HUES48 (cell line): ENCODE measurements at regions not wholly inside any gene's neighbourhood (a gene's known extent, or its start where the extent isn't known, plus 50 kb on each side); places are given as distances from the start of the nearest gene placed in this dataset.

Experiments
- H3K27ac ChIP-seq: one replicate; pipeline ENCODE4 v1.7.0; 2013; ENCODE audit warnings: low read depth, low read length, inconsistent platforms
- H3K27me3 ChIP-seq: 2 replicates; pipeline ENCODE4 v1.6.1; 2013; ENCODE audit warnings: mild to moderate bottlenecking, low read length; ENCODE audit not compliant: control insufficient read depth, insufficient read depth
- H3K36me3 ChIP-seq: 2 replicates; pipeline ENCODE4 v1.6.1; 2013; ENCODE audit warnings: low read length; ENCODE audit not compliant: control insufficient read depth, insufficient read depth
- H3K4me1 ChIP-seq: 2 replicates; pipeline ENCODE4 v1.6.1; 2013; ENCODE audit warnings: mild to moderate bottlenecking, low read length; ENCODE audit not compliant: control insufficient read depth, insufficient read depth
- H3K4me3 ChIP-seq: 2 replicates; pipeline ENCODE4 v1.5.1; 2013; ENCODE audit warnings: mild to moderate bottlenecking, low read depth, low read length
- H3K9ac ChIP-seq: 2 replicates; pipeline ENCODE4 v1.6.1; 2013; ENCODE audit warnings: mild to moderate bottlenecking, low read depth, low read length, moderate library complexity
- H3K9me3 ChIP-seq: 2 replicates; pipeline ENCODE4 v1.6.1; 2013; ENCODE audit warnings: low read length; ENCODE audit not compliant: control insufficient read depth, insufficient read depth

GRCh38 chr10:129184196-129184595, 282.8 kb upstream of the MGMT start:
- Histone ChIP-seq H3K9me3 (0 out of 2 replicates have a peak, but pooled peaks cover 6% of the 10 kb centered on the region), H3K4me3 (no peak overlapping the region), H3K4me1 (no peaks in the 10 kb centered on the region), H3K27ac (no peak overlapping the region), H3K27me3 (no peaks in the 10 kb centered on the region), H3K36me3 (no peaks in the 10 kb centered on the region), H3K9ac (no peak overlapping the region)

GRCh38 chr10:129187331-129187730, 279.7 kb upstream of the MGMT start:
- Histone ChIP-seq H3K9ac (no peak overlapping the region), H3K27me3 (no peaks in the 10 kb centered on the region), H3K9me3 (0 out of 2 replicates have a peak, but pooled peaks cover 6% of the 10 kb centered on the region), H3K4me3 (no peak overlapping the region), H3K36me3 (no peaks in the 10 kb centered on the region), H3K27ac (no peak overlapping the region), H3K4me1 (no peaks in the 10 kb centered on the region)

- H3K9me3 ChIP-seq: 0 out of 2 replicates have a peak, but pooled peaks cover 6% of the 10 kb centered on the region
- H3K36me3 ChIP-seq: no peaks in the 10 kb centered on the region
- no peak overlapping the region for H3K9ac ChIP-seq
- H3K27me3 ChIP-seq: no peaks in the 10 kb centered on the region
- no peak overlapping the region for H3K27ac ChIP-seq
- H3K4me3 ChIP-seq: no peak overlapping the region
- H3K4me1 ChIP-seq: no peaks in the 10 kb centered on the region
These were observed 275.2 kb upstream of the MGMT start for GRCh38 chr10:129191797-129192196.

GRCh38 chr10:129192344-129193128, 274.5 kb upstream of the MGMT start:
- no peaks in the 10 kb centered on the region for H3K27me3 ChIP-seq
- no peaks in the 10 kb centered on the region for H3K4me1 ChIP-seq
- 0 out of 2 replicates have a peak, but pooled peaks cover 2% of the 10 kb centered on the region for H3K9me3 ChIP-seq
- H3K4me3 ChIP-seq: no peak overlapping the region
- no peaks in the 10 kb centered on the region for H3K36me3 ChIP-seq
- H3K27ac ChIP-seq: no peak overlapping the region
- no peak overlapping the region for H3K9ac ChIP-seq

- no peaks in the 10 kb centered on the region for H3K4me1 ChIP-seq
- H3K9me3 ChIP-seq: no peaks in the 10 kb centered on the region
- no peaks in the 10 kb centered on the region for H3K27me3 ChIP-seq
- H3K36me3 ChIP-seq: no peaks in the 10 kb centered on the region
- no peak overlapping the region for H3K4me3 ChIP-seq
- H3K27ac ChIP-seq: no peak overlapping the region
- no peak overlapping the region for H3K9ac ChIP-seq
These were observed 273.9 kb upstream of the MGMT start for GRCh38 chr10:129193148-129193547.

GRCh38 chr10:129194181-129194870, 272.7 kb upstream of the MGMT start:
- no peak overlapping the region for H3K4me3 ChIP-seq
- H3K4me1 ChIP-seq: peaks cover 2% of the 10 kb centered on the region
- no peaks in the 10 kb centered on the region for H3K27me3 ChIP-seq
- H3K27ac ChIP-seq: no peak overlapping the region
- no peaks in the 10 kb centered on the region for H3K36me3 ChIP-seq
- no peak overlapping the region for H3K9ac ChIP-seq
- H3K9me3 ChIP-seq: no peaks in the 10 kb centered on the region

GRCh38 chr10:129199826-129200225, 267.2 kb upstream of the MGMT start:
- Histone ChIP-seq H3K4me1 (peaks cover 10% of the 10 kb centered on the region), H3K27ac (no peak overlapping the region), H3K9ac (no peak overlapping the region), H3K9me3 (no peaks in the 10 kb centered on the region), H3K36me3 (no peaks in the 10 kb centered on the region), H3K4me3 (no peak overlapping the region), H3K27me3 (no peaks in the 10 kb centered on the region)

- Histone ChIP-seq H3K9me3 (no peaks in the 10 kb centered on the region), H3K27ac (no peak overlapping the region), H3K36me3 (no peaks in the 10 kb centered on the region), H3K4me3 (no peak overlapping the region), H3K9ac (no peak overlapping the region), H3K27me3 (no peaks in the 10 kb centered on the region), H3K4me1 (peaks cover 10% of the 10 kb centered on the region)
These were observed 263.2 kb upstream of the MGMT start for GRCh38 chr10:129203819-129204218.

GRCh38 chr10:129207297-129207696, 259.7 kb upstream of the MGMT start:
- no peaks in the 10 kb centered on the region for H3K27me3 ChIP-seq
- no peak overlapping the region for H3K4me3 ChIP-seq
- no peak overlapping the region for H3K27ac ChIP-seq
- H3K36me3 ChIP-seq: no peaks in the 10 kb centered on the region
- H3K4me1 ChIP-seq: no peaks in the 10 kb centered on the region
- H3K9ac ChIP-seq: no peak overlapping the region
- no peaks in the 10 kb centered on the region for H3K9me3 ChIP-seq

GRCh38 chr10:129210876-129211275, 256.2 kb upstream of the MGMT start:
- Histone ChIP-seq H3K9ac (no peak overlapping the region), H3K36me3 (no peaks in the 10 kb centered on the region), H3K27me3 (no peaks in the 10 kb centered on the region), H3K9me3 (no peaks in the 10 kb centered on the region), H3K27ac (no peak overlapping the region), H3K4me1 (no peaks in the 10 kb centered on the region), H3K4me3 (no peak overlapping the region)

- H3K9me3 ChIP-seq: no peaks in the 10 kb centered on the region
These were observed 253.8 kb upstream of the MGMT start for GRCh38 chr10:129213256-129213655.

More at GRCh38 chr10:129213256-129213655, 253.8 kb upstream of the MGMT start:
- H3K36me3 ChIP-seq: no peaks in the 10 kb centered on the region
- no peak overlapping the region for H3K4me3 ChIP-seq
- no peak overlapping the region for H3K9ac ChIP-seq
- H3K27me3 ChIP-seq: no peaks in the 10 kb centered on the region
- H3K4me1 ChIP-seq: no peaks in the 10 kb centered on the region
- H3K27ac ChIP-seq: no peak overlapping the region
